PC-3 (cell line): ENCODE measurements at regions not wholly inside any gene's neighbourhood (a gene's known extent, or its start where the extent isn't known, plus 50 kb on each side); places are given as distances from the start of the nearest gene placed in this dataset.

Experiments
- ATAC-seq: fragments of 200-7000 bp; cut with Tn5 transposase; 2 replicates; pipeline ENCODE4 v1.9.1; 2020; ENCODE audit warnings: mild to moderate bottlenecking, moderate library complexity
- BruUV-seq: library from RNA; stranded (reverse); fragments of 400-500 nt; replicated peaks from 2 replicates; lab custom pipeline; 2021; lab: Mats Ljungman, UMichigan
- CTCF ChIA-PET: fragments of 300-600 bp; sonication (Branson Sonifier 250); formaldehyde crosslinking; loops from one replicate; lab custom pipeline; 2022; ENCODE audit warnings: antibody characterized with exemption; lab: Charles Lee
- POLR2A ChIA-PET: fragments of 300-600 bp; sonication (Branson Sonifier 250); formaldehyde crosslinking; loops from one replicate; lab custom pipeline; 2022; ENCODE audit warnings: antibody characterized with exemption; ENCODE audit not compliant: unreplicated experiment; lab: Charles Lee
- DNase-seq: peaks from one replicate; pipeline ENCODE4 v3.0.0-alpha.2; 2015
- H2AFZ ChIP-seq: fragments of 300-600 bp; sonication (generic); 2 replicates; pipeline ENCODE4 v1.6.0; 2016; ENCODE audit warnings: antibody characterized with exemption, low read length
- H3F3A ChIP-seq: fragments of 300-600 bp; sonication (generic); one replicate; pipeline ENCODE4 v1.6.0; 2017; ENCODE audit warnings: antibody characterized with exemption, low read length, control low read depth, mild to moderate bottlenecking; ENCODE audit not compliant: unreplicated experiment
- H3K27ac ChIP-seq: fragments of 300-600 bp; sonication (generic); 2 replicates; pipeline ENCODE4 v1.5.1; 2016; ENCODE audit warnings: mild to moderate bottlenecking, low read length
- H3K27me3 ChIP-seq: fragments of 300-600 bp; sonication (generic); 2 replicates; pipeline ENCODE4 v1.6.1; 2016; ENCODE audit warnings: low read length, mixed read lengths
- H3K36me3 ChIP-seq: fragments of 300-600 bp; sonication (generic); 2 replicates; pipeline ENCODE4 v1.6.1; 2016; ENCODE audit warnings: low read depth, mixed run types, low read length, mixed read lengths
- H3K4me1 ChIP-seq: fragments of 300-600 bp; sonication (generic); 2 replicates; pipeline ENCODE4 v1.5.1; 2016; ENCODE audit warnings: low read length; ENCODE audit not compliant: insufficient read depth
- H3K4me2 ChIP-seq: fragments of 300-600 bp; sonication (generic); 2 replicates; pipeline ENCODE4 v1.6.0; 2016; ENCODE audit warnings: low read length
- H3K4me3 ChIP-seq: fragments of 300-600 bp; sonication (generic); 2 replicates; pipeline ENCODE4 v1.5.1; 2016; ENCODE audit warnings: mild to moderate bottlenecking, low read length, mixed read lengths
- H3K79me2 ChIP-seq: fragments of 300-600 bp; sonication (generic); 2 replicates; pipeline ENCODE4 v1.6.1; 2017; ENCODE audit warnings: low read length, mixed read lengths
- H3K9ac ChIP-seq: fragments of 300-600 bp; sonication (generic); 2 replicates; pipeline ENCODE4 v1.6.0; 2016; ENCODE audit warnings: mild to moderate bottlenecking, low read length
- H3K9me2 ChIP-seq: fragments of 300-600 bp; sonication (generic); replicated peaks from 2 replicates; pipeline ENCODE4 v1.6.1; 2016; ENCODE audit warnings: mixed run types, low read length, mixed read lengths
- H3K9me3 ChIP-seq: fragments of 300-600 bp; sonication (generic); 2 replicates; pipeline ENCODE4 v1.6.1; 2016; ENCODE audit warnings: low read length, mixed read lengths
- H4K20me1 ChIP-seq: fragments of 300-600 bp; sonication (generic); 2 replicates; pipeline ENCODE4 v1.6.1; 2016; ENCODE audit warnings: low read length, mixed read lengths
- CTCF ChIP-seq: fragments of 300-600 bp; sonication (generic); conservative IDR thresholded peaks from 2 replicates; pipeline ENCODE4 v1.5.1; 2017; ENCODE audit warnings: antibody characterized with exemption, low read depth, mild to moderate bottlenecking, low read length
- EZH2 ChIP-seq: fragments of 300-600 bp; sonication (generic); IDR thresholded peaks from one replicate; pipeline ENCODE4 v1.6.1; 2017; ENCODE audit warnings: antibody characterized with exemption, mild to moderate bottlenecking, low read length; ENCODE audit not compliant: unreplicated experiment
- EZH2phosphoT487 ChIP-seq: fragments of 300-600 bp; sonication (generic); IDR thresholded peaks from 2 replicates; pipeline ENCODE4 v1.6.1; 2018; ENCODE audit warnings: mild to moderate bottlenecking, antibody characterized with exemption, low read length, borderline replicate concordance
- intact Hi-C: fragments of 100-400 bp; cut with micrococcal nuclease; formaldehyde crosslinking; loops from 2 replicates; pipeline ENCODE4 v1.9.0; 2023

GRCh38 chr5:17412760-17413671, 85.0 kb upstream of the TAF11L2 start:
- Histone ChIP-seq H3K27ac (no peak overlapping the region), H3K4me1 (peaks cover 8% of the 10 kb centered on the region; the same call in 1 of the 2 replicates), H3K36me3 (no peaks in the 10 kb centered on the region), H3K9me3 (no peaks in the 10 kb centered on the region), H3K79me2 (no peaks in the 10 kb centered on the region), H2AFZ (0 out of 2 replicates have a peak overlapping the region, but pooled peaks have one; percentile 12), H4K20me1 (no peaks in the 10 kb centered on the region), H3K4me2 (no peak overlapping the region), H3K27me3 (no peaks in the 10 kb centered on the region), H3F3A (no peaks in the 10 kb centered on the region), H3K4me3 (no peak overlapping the region), H3K9ac (no peak overlapping the region), H3K9me2 (no peaks in the 10 kb centered on the region)
- POLR2A ChIA-PET, result no interaction called here
- TF ChIP-seq EZH2 (no peak), CTCF (0 out of 2 replicates have a peak, but pooled peaks have one; percentile 12), EZH2phosphoT487 (no peak)
- no TSS peak for BruUV-seq
- peak; percentile 33; the same call in 1 of the 2 replicates for ATAC-seq
- CTCF ChIA-PET, result no interaction called here
- intact Hi-C loops, result no loop called here
- DNase-seq, result peak; percentile 49

GRCh38 chr5:17413691-17414090, 84.3 kb upstream of the TAF11L2 start:
- H3K27ac ChIP-seq, result no peak overlapping the region
- H4K20me1 ChIP-seq, result no peaks in the 10 kb centered on the region
- DNase-seq, result peak; percentile 7
- peaks cover 8% of the 10 kb centered on the region; the same call in 1 of the 2 replicates for H3K4me1 ChIP-seq
- POLR2A ChIA-PET, result no interaction called here
- CTCF ChIA-PET, result no interaction called here
- TF ChIP-seq EZH2 (no peak), CTCF (no peak), EZH2phosphoT487 (no peak)
- H3K9me3 ChIP-seq, result no peaks in the 10 kb centered on the region
- H3K9me2 ChIP-seq, result no peaks in the 10 kb centered on the region
- no peaks in the 10 kb centered on the region for H3K27me3 ChIP-seq
- H3K36me3 ChIP-seq, result no peaks in the 10 kb centered on the region
- 0 out of 2 replicates have a peak, but pooled peaks have one; percentile 29 for ATAC-seq
- no peak overlapping the region for H3K9ac ChIP-seq
- no peaks in the 10 kb centered on the region for H3F3A ChIP-seq
- 0 out of 2 replicates have a peak overlapping the region, but pooled peaks have one; percentile 12 for H2AFZ ChIP-seq
- no TSS peak for BruUV-seq
- H3K4me2 ChIP-seq, result no peak overlapping the region
- intact Hi-C loops, result no loop called here
- no peak overlapping the region for H3K4me3 ChIP-seq
- H3K79me2 ChIP-seq, result no peaks in the 10 kb centered on the region
